Skeletal muscle satellite cell (primary cell): ENCODE measurements at regions not wholly inside any gene's neighbourhood (a gene's known extent, or its start where the extent isn't known, plus 50 kb on each side); places are given as distances from the start of the nearest gene placed in this dataset.

Source experiments
- H3K27me3 ChIP-seq: 2 replicates; pipeline ENCODE4 v1.7.0; 2013; ENCODE audit warnings: low read length; ENCODE audit not compliant: control insufficient read depth, insufficient read depth
- H3K36me3 ChIP-seq: 2 replicates; pipeline ENCODE4 v1.7.0; 2013; ENCODE audit warnings: mild to moderate bottlenecking, control low read depth, low read length; ENCODE audit not compliant: insufficient read depth
- H3K4me1 ChIP-seq: 2 replicates; pipeline ENCODE4 v1.7.0; 2013; ENCODE audit warnings: low read length; ENCODE audit not compliant: control insufficient read depth, insufficient read depth
- H3K4me2 ChIP-seq: 2 replicates; pipeline ENCODE4 v1.7.0; 2013; ENCODE audit warnings: mild to moderate bottlenecking, low read length
- H3K4me3 ChIP-seq: 2 replicates; pipeline ENCODE4 v1.7.0; 2013; ENCODE audit warnings: low read length
- H3K9ac ChIP-seq: 2 replicates; pipeline ENCODE4 v1.7.0; 2013; ENCODE audit warnings: mild to moderate bottlenecking, low read depth, low read length, moderate library complexity
- H3K9me3 ChIP-seq: replicated peaks from 2 replicates; pipeline ENCODE4 v1.7.0; 2013; ENCODE audit warnings: mild to moderate bottlenecking, control low read depth, low read length

GRCh38 chr7:16015981-16016380 lies 329.5 kb upstream of the MEOX2 start:
- Histone ChIP-seq H3K27me3 (no peaks in the 10 kb centered on the region), H3K9ac (no peak overlapping the region), H3K9me3 (no peaks in the 10 kb centered on the region), H3K4me3 (no peak overlapping the region), H3K4me1 (no peaks in the 10 kb centered on the region), H3K4me2 (no peak overlapping the region), H3K36me3 (no peaks in the 10 kb centered on the region)

DNA sequence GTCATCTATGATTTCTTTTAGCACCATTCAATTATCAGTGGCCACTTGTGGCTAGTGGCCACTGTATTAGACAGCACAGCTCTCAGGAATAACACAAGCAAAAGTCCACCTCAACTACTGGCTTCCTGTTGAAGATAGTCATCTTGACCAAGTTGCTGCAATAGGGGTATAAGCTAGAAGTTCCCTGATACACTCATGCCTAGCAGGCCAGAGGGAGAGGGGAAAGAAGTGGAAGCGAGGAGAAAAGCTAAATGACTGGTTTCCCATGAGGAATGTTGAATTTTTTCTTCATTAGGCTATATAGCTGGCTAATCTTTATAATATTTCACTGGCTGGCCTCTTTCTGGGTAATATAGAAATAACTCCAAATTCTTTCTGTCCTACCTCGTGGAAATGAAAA lies 327.5 kb upstream of the MEOX2 start:
- Histone ChIP-seq H3K27me3 (no peaks in the 10 kb centered on the region), H3K4me3 (no peak overlapping the region), H3K36me3 (no peaks in the 10 kb centered on the region), H3K9ac (no peak overlapping the region), H3K4me2 (no peak overlapping the region), H3K4me1 (no peaks in the 10 kb centered on the region), H3K9me3 (no peaks in the 10 kb centered on the region)

DNA sequence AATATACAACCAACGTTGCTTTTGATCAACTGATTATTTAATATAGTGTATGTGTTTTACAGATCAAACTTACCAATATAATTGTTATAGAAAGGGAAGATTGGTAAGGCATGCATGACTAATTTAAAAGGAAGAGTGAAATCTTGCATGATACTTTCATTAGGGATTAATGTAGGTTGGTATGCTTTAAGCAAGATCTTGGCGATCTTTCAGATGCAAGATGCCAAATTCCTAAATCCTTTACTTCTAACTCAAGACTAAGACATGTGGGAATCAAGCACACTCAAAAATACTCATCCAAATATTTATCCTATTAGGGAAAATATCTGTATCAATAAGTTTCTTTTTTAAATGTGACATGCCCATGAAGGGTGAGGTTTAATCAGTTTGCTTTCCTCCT lies 321.4 kb upstream of the MEOX2 start:
- H3K9ac ChIP-seq = no peak overlapping the region
- H3K4me1 ChIP-seq = peaks cover 5% of the 10 kb centered on the region
- no peak overlapping the region for H3K4me3 ChIP-seq
- no peaks in the 10 kb centered on the region for H3K36me3 ChIP-seq
- H3K9me3 ChIP-seq = no peaks in the 10 kb centered on the region
- no peaks in the 10 kb centered on the region for H3K27me3 ChIP-seq
- H3K4me2 ChIP-seq = no peak overlapping the region

DNA sequence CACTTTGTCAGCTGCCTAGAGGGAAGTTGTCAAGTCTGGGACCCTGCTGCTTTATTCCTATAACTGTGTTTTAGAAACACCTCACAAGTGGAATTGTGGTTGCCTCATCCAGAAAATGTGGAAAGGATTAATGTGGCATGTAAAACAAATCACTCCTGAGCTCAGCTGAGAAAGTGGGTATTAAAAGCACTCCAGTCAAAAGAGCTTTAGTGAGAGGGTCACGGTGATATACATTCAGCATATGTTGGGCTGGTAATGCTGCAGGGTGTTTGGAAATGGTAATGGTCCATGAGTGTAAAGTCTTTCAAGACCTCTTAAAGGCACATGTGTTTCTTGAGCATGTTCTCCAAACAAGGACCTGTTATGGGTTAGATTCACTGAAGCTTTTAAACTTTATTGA lies 318.2 kb upstream of the MEOX2 start:
- H3K9me3 ChIP-seq = no peaks in the 10 kb centered on the region
- H3K4me1 ChIP-seq = peaks cover 5% of the 10 kb centered on the region
- no peaks in the 10 kb centered on the region for H3K27me3 ChIP-seq
- no peaks in the 10 kb centered on the region for H3K36me3 ChIP-seq
- no peak overlapping the region for H3K9ac ChIP-seq
- H3K4me3 ChIP-seq = no peak overlapping the region
- no peak overlapping the region for H3K4me2 ChIP-seq

- no peaks in the 10 kb centered on the region for H3K36me3 ChIP-seq
- no peak overlapping the region for H3K9ac ChIP-seq
- H3K9me3 ChIP-seq = no peaks in the 10 kb centered on the region
Measured at GRCh38 chr7:16001477-16001876, 315.0 kb upstream of the MEOX2 start.

GRCh38 chr7:15998617-15999016 lies 312.1 kb upstream of the MEOX2 start:
- no peak overlapping the region for H3K4me3 ChIP-seq
- no peaks in the 10 kb centered on the region for H3K9me3 ChIP-seq
- no peaks in the 10 kb centered on the region for H3K27me3 ChIP-seq
- no peaks in the 10 kb centered on the region for H3K4me1 ChIP-seq
- no peak overlapping the region for H3K9ac ChIP-seq
- no peak overlapping the region for H3K4me2 ChIP-seq
- H3K36me3 ChIP-seq = no peaks in the 10 kb centered on the region

More at GRCh38 chr7:16001477-16001876, 315.0 kb upstream of the MEOX2 start:
- H3K4me1 ChIP-seq = no peaks in the 10 kb centered on the region
- H3K4me3 ChIP-seq = no peak overlapping the region
- H3K4me2 ChIP-seq = no peak overlapping the region
- no peaks in the 10 kb centered on the region for H3K27me3 ChIP-seq

DNA sequence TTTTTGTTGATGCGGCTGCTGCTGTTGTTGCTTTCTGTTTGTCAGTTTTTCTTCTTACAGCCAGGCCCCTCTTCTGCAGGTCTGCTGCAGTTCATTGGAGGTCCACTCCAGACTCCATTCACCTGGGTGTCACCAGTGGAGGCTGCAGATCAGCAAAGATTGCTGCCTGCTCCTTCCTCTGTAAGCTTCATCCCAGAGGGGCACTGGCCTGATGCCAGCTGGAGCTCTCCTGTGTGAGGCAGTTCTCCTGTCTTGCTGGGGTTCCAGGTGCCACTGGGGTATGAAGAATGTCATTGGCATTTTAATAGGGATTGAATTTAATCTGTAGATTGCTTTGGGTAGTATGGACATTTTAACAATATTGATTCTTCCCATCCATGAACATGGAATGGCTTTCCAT lies 308.5 kb upstream of the MEOX2 start:
- Histone ChIP-seq H3K9me3 (no peaks in the 10 kb centered on the region), H3K4me3 (no peak overlapping the region), H3K4me2 (no peak overlapping the region), H3K4me1 (no peaks in the 10 kb centered on the region), H3K36me3 (no peaks in the 10 kb centered on the region), H3K9ac (no peak overlapping the region), H3K27me3 (no peaks in the 10 kb centered on the region)

- no peak overlapping the region for H3K4me2 ChIP-seq
- H3K4me3 ChIP-seq = no peak overlapping the region
- no peak overlapping the region for H3K9ac ChIP-seq
- no peaks in the 10 kb centered on the region for H3K36me3 ChIP-seq
- H3K27me3 ChIP-seq = no peaks in the 10 kb centered on the region
- no peaks in the 10 kb centered on the region for H3K9me3 ChIP-seq
- no peaks in the 10 kb centered on the region for H3K4me1 ChIP-seq
Measured at GRCh38 chr7:15989194-15989593, 302.7 kb upstream of the MEOX2 start.

DNA sequence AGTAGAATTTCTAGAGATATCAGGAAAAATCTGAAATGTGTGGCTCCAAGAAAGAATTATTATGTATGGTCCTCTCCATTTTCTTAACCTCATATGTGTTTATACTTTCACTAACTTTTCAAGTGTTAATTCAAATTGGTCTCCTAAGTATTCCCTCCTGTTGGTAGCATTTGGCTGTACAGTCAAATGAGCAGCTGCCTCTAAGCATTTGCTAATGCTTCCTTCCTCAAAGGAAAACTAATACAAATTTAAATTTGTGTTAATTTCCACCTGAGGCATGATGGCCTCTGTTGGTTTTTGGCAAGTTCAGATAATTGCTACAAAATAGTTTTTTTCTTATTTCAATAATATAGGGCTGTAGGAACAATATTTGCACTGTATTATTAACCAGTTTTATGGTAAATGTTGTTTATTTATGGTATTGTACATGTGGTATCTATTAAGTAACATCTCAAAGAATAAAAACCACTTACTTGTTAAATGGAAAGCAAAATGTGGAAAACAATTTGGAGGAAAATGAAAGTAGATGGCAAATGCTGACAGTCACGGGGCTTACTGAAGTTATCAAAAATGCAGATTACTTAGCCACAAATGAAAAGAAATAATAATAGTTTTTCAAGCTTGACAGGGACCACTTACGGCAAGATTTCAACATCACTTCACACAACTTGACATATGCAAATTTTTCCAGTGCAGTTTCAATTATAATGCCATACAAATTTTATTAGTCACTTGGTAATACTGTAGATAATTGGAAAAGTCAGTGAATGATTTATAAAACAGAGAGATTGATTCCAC lies 299.3 kb upstream of the MEOX2 start:
- H3K9ac ChIP-seq = no peak overlapping the region
- no peaks in the 10 kb centered on the region for H3K9me3 ChIP-seq
- H3K4me3 ChIP-seq = no peak overlapping the region
- no peaks in the 10 kb centered on the region for H3K36me3 ChIP-seq
- H3K4me2 ChIP-seq = no peak overlapping the region
- H3K4me1 ChIP-seq = no peaks in the 10 kb centered on the region
- no peaks in the 10 kb centered on the region for H3K27me3 ChIP-seq

DNA sequence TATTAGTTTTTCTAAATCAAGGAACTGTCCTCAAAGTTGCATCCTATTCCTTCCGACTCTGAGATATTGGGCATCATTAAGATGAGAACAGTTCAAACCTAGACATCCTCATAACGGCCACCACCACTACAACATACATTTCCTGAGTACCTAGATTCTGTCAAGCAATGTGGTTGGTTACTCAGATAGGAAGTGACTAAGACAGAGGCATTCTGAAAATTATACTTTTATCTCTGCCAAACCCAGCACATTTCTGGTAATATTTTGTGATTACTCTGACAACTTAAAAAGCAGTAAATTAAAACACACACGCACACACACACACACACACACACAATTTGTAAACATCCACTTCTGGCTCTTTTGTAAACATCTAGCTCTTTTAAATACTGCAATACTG lies 291.2 kb upstream of the MEOX2 start:
- Histone ChIP-seq H3K9ac (no peak overlapping the region), H3K36me3 (no peaks in the 10 kb centered on the region), H3K27me3 (no peaks in the 10 kb centered on the region), H3K4me3 (no peak overlapping the region), H3K4me2 (no peak overlapping the region), H3K9me3 (no peaks in the 10 kb centered on the region), H3K4me1 (peaks cover 15% of the 10 kb centered on the region)

GRCh38 chr7:15972862-15973275 lies 286.4 kb upstream of the MEOX2 start:
- Histone ChIP-seq H3K36me3 (no peaks in the 10 kb centered on the region), H3K27me3 (no peaks in the 10 kb centered on the region), H3K9ac (no peak overlapping the region), H3K9me3 (no peaks in the 10 kb centered on the region), H3K4me2 (peak overlapping the region; percentile 4), H3K4me1 (peaks cover 11% of the 10 kb centered on the region), H3K4me3 (no peak overlapping the region)

- Histone ChIP-seq H3K9ac (no peak overlapping the region), H3K36me3 (no peaks in the 10 kb centered on the region), H3K27me3 (no peaks in the 10 kb centered on the region), H3K4me2 (no peak overlapping the region), H3K4me3 (no peak overlapping the region), H3K4me1 (no peaks in the 10 kb centered on the region), H3K9me3 (no peaks in the 10 kb centered on the region)
Measured at GRCh38 chr7:15967551-15967950, 281.1 kb upstream of the MEOX2 start.
